ENCODE measurements at regions not wholly inside any gene's neighbourhood (a gene's known extent, or its start where the extent isn't known, plus 50 kb on each side); places are given as distances from the start of the nearest gene placed in this dataset.
"Not testable (repeated sequence)": the region's sequence is repeated elsewhere in the genome, so short reads cannot be mapped to it uniquely, and the experiment has no call there.

DNA sequence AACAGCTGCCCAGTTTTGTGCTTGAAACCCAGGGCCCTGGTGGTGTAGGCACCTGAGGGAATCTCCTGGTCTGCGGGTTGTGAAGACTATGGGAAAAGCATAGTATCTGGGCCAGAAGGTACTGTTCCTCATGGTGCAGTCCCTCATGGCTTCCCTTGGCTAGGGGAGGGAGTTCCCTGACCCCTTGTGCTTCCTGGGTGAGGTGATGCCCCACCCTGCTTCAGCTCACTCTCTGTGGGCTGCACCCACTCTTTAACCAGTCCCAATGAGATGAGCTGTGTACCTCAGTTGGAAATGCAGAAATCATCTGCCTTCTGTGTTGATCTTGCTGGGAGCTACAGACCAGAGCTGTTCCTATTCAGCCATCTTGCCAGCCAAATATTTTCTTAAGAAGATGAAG is 75.8 kb downstream of the NFKBIZ start:
- TF ChIP-seq, protein P1, sequence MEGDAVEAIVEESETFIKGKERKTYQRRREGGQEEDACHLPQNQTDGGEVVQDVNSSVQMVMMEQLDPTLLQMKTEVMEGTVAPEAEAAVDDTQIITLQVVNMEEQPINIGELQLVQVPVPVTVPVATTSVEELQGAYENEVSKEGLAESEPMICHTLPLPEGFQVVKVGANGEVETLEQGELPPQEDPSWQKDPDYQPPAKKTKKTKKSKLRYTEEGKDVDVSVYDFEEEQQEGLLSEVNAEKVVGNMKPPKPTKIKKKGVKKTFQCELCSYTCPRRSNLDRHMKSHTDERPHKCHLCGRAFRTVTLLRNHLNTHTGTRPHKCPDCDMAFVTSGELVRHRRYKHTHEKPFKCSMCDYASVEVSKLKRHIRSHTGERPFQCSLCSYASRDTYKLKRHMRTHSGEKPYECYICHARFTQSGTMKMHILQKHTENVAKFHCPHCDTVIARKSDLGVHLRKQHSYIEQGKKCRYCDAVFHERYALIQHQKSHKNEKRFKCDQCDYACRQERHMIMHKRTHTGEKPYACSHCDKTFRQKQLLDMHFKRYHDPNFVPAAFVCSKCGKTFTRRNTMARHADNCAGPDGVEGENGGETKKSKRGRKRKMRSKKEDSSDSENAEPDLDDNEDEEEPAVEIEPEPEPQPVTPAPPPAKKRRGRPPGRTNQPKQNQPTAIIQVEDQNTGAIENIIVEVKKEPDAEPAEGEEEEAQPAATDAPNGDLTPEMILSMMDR (IDR thresholded peaks at IDR 0.05; ENCODE audit: borderline replicate concordance, extremely low read depth, low read length, poor library complexity, severe bottlenecking): not testable (repeated sequence)
- TF ChIP-seq EZH2 (IDR thresholded peaks at IDR 0.05; ENCODE audit: borderline replicate concordance, low read depth, low read length, severe bottlenecking): not testable (repeated sequence)

Measured in DND-41 (cell line).